SK-N-MC (cell line): ENCODE measurements at regions not wholly inside any gene's neighbourhood (a gene's known extent, or its start where the extent isn't known, plus 50 kb on each side); places are given as distances from the start of the nearest gene placed in this dataset.

ENCODE experiments used
- EZH2 ChIP-seq: fragments of 200-600 bp; sonication (generic); IDR thresholded peaks from one replicate; pipeline ENCODE4 v1.6.1; 2017; ENCODE audit warnings: antibody characterized with exemption
- POLR2AphosphoS5 ChIP-seq: IDR thresholded peaks from 2 replicates; pipeline ENCODE4 v1.6.1; 2012; ENCODE audit warnings: mild to moderate bottlenecking, low read depth, low read length, borderline replicate concordance

DNA sequence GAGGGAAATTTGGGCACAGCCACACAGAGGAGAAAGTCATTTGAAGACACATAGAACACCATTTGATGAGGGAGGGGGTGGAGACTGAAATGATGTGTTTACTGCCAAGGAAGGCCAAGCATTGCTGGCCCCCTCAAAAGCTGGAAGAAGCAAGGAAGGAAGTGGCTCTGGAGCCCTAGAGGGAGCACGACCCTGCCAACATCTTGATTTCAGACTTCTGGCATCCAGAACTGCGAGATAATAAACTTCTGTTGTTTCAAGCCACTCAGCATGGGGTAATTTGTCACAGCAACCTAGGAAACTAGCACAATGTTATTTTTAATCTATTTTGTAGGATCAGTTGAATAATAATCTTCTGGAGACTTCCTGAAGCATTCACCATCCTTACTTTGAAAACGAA is 314.8 kb upstream of the GOT2 start:
- TF ChIP-seq POLR2AphosphoS5 (no peak), EZH2 (no peak)
